ENCODE measurements at regions not wholly inside any gene's neighbourhood (a gene's known extent, or its start where the extent isn't known, plus 50 kb on each side); places are given as distances from the start of the nearest gene placed in this dataset.

DNA sequence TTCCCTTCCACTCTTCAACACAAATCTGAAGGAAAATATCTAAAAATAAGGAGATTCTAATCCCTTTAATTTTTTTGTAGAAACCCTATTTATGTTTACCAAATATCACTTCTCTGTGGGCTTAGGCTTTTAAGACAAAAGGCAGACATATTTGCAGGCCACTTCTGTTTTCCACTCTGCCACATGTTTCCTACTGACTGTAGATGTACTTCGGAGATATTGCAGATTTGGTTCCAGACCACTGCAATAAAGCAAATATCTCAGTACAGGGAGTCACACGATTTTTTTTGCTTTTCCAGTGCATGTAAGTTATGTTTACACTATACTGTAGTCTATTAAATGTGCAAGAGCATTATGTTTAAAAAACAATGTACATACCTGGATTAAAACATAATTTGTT is 219.0 kb downstream of the SREK1 start:
- TF ChIP-seq TAF1 (conservative IDR thresholded peaks at IDR 0.05) (no peak), RXRA (IDR thresholded peaks at IDR 0.05) (no peak), MAX (IDR thresholded peaks at IDR 0.05) (no peak), GABPA (IDR thresholded peaks at IDR 0.05 in 1 of 2, conservative IDR thresholded peaks at IDR 0.05 in 1 of 2) (no peak), REST (IDR thresholded peaks at IDR 0.05) (no peak), HNF4G (IDR thresholded peaks at IDR 0.05) (no peak), SP1 (IDR thresholded peaks at IDR 0.05) (no peak), YY1 (IDR thresholded peaks at IDR 0.05) (no peak), FOXA1 (IDR thresholded peaks at IDR 0.05) (no peak)
- TF ChIP-seq, protein P1, sequence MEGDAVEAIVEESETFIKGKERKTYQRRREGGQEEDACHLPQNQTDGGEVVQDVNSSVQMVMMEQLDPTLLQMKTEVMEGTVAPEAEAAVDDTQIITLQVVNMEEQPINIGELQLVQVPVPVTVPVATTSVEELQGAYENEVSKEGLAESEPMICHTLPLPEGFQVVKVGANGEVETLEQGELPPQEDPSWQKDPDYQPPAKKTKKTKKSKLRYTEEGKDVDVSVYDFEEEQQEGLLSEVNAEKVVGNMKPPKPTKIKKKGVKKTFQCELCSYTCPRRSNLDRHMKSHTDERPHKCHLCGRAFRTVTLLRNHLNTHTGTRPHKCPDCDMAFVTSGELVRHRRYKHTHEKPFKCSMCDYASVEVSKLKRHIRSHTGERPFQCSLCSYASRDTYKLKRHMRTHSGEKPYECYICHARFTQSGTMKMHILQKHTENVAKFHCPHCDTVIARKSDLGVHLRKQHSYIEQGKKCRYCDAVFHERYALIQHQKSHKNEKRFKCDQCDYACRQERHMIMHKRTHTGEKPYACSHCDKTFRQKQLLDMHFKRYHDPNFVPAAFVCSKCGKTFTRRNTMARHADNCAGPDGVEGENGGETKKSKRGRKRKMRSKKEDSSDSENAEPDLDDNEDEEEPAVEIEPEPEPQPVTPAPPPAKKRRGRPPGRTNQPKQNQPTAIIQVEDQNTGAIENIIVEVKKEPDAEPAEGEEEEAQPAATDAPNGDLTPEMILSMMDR (IDR thresholded peaks at IDR 0.05; ENCODE audit: low read depth, low read length, missing input control): no peak
- TF ChIP-seq, protein P2, sequence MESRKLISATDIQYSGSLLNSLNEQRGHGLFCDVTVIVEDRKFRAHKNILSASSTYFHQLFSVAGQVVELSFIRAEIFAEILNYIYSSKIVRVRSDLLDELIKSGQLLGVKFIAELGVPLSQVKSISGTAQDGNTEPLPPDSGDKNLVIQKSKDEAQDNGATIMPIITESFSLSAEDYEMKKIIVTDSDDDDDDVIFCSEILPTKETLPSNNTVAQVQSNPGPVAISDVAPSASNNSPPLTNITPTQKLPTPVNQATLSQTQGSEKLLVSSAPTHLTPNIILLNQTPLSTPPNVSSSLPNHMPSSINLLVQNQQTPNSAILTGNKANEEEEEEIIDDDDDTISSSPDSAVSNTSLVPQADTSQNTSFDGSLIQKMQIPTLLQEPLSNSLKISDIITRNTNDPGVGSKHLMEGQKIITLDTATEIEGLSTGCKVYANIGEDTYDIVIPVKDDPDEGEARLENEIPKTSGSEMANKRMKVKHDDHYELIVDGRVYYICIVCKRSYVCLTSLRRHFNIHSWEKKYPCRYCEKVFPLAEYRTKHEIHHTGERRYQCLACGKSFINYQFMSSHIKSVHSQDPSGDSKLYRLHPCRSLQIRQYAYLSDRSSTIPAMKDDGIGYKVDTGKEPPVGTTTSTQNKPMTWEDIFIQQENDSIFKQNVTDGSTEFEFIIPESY (IDR thresholded peaks at IDR 0.05): no peak

Measured in liver (tissue), 3 donors.